UCSD-AML1 (cell line): ENCODE measurements at regions not wholly inside any gene's neighbourhood (a gene's known extent, or its start where the extent isn't known, plus 50 kb on each side); places are given as distances from the start of the nearest gene placed in this dataset.

Experiments used
- DNase-seq: peaks from one replicate; lab custom pipeline; 2025; ENCODE audit not compliant: unreplicated experiment; lab: John Stamatoyannopoulos, UW

- no peak for DNase-seq
Measured at GRCh38 chr2:235140801-235141081, 188.9 kb downstream of the SH3BP4 start.

- DNase-seq = no peak
Measured at GRCh38 chr2:235141411-235142128, 189.8 kb downstream of the SH3BP4 start.

GRCh38 chr2:235142601-235143000, 190.8 kb downstream of the SH3BP4 start:
- DNase-seq = no peak

GRCh38 chr2:235143789-235144188, 192.0 kb downstream of the SH3BP4 start:
- DNase-seq = no peak

- no peak for DNase-seq
Measured at GRCh38 chr2:235144291-235144690, 192.5 kb downstream of the SH3BP4 start.

- no peak for DNase-seq
Measured at GRCh38 chr2:235146206-235146605, 194.4 kb downstream of the SH3BP4 start.

GRCh38 chr2:235146871-235147565, 195.2 kb downstream of the SH3BP4 start:
- no peak for DNase-seq

- no peak for DNase-seq
Measured at GRCh38 chr2:235148201-235149170, 196.7 kb downstream of the SH3BP4 start.

- DNase-seq = no peak
Measured at GRCh38 chr2:235149240-235149659, 197.4 kb downstream of the SH3BP4 start.

GRCh38 chr2:235149736-235150135, 197.9 kb downstream of the SH3BP4 start:
- DNase-seq = no peak

GRCh38 chr2:235151152-235151551, 199.3 kb downstream of the SH3BP4 start:
- DNase-seq = no peak

- no peak for DNase-seq
Measured at GRCh38 chr2:235155163-235155562, 203.3 kb downstream of the SH3BP4 start.

GRCh38 chr2:235156055-235156454, 204.2 kb downstream of the SH3BP4 start:
- DNase-seq = no peak

GRCh38 chr2:235157746-235158482, 206.1 kb downstream of the SH3BP4 start:
- no peak for DNase-seq

- DNase-seq = no peak
Measured at GRCh38 chr2:235160281-235160810, 208.5 kb downstream of the SH3BP4 start.

GRCh38 chr2:235161565-235161964, 209.7 kb downstream of the SH3BP4 start:
- no peak for DNase-seq

- DNase-seq = no peak
Measured at GRCh38 chr2:235162082-235162836, 210.4 kb downstream of the SH3BP4 start.

- no peak for DNase-seq
Measured at GRCh38 chr2:235162837-235163197, 211.0 kb downstream of the SH3BP4 start.

GRCh38 chr2:235165136-235165535, 213.3 kb downstream of the SH3BP4 start:
- no peak for DNase-seq

- no peak for DNase-seq
Measured at GRCh38 chr2:235165631-235166030, 213.8 kb downstream of the SH3BP4 start.
